Endothelial cell of umbilical vein (primary cell): ENCODE measurements at regions not wholly inside any gene's neighbourhood (a gene's known extent, or its start where the extent isn't known, plus 50 kb on each side); places are given as distances from the start of the nearest gene placed in this dataset.

Source experiments
- BruUV-seq: library from RNA; stranded (reverse); fragments of 400-500 nt; replicated peaks from 2 replicates; lab custom pipeline; 2021; lab: Mats Ljungman, UMichigan
- CTCF ChIA-PET: fragments of 300-600, 350-600 bp; sonication (Branson Sonifier 250); formaldehyde crosslinking; loops from one replicate; lab custom pipeline; 2021; ENCODE audit warnings: antibody characterized with exemption, inconsistent platforms; lab: Charles Lee
- POLR2A ChIA-PET: fragments of 300-600, 350-600 bp; sonication (Branson Sonifier 250); formaldehyde crosslinking; loops from one replicate; lab custom pipeline; 2021; ENCODE audit warnings: antibody characterized with exemption, inconsistent platforms; lab: Charles Lee
- DNase-seq: peaks from one replicate; pipeline ENCODE4 v3.0.0-alpha.2; 2011; ENCODE audit warnings: low read depth, low spot score
- FAIRE-seq: peaks from 2 replicates; lab custom pipeline; 2011; peaks lifted over from hg19 to GRCh38; lab: Jason Lieb, UNC
- H2AFZ ChIP-seq: 2 replicates; pipeline ENCODE4 v1.6.0; 2012; ENCODE audit warnings: low read depth, low read length, control low read depth, inconsistent platforms
- H3K27ac ChIP-seq: 2 replicates; pipeline ENCODE4 v1.5.1; 2011; ENCODE audit warnings: low read depth, mild to moderate bottlenecking, control low read depth, low read length, moderate library complexity; ENCODE audit not compliant: insufficient read depth
- H3K27me3 ChIP-seq, 2 experiments: 2 replicates each; pipeline versions ENCODE4 v1.6.0 to v1.6.1; 2011; ENCODE audit warnings: low read length in 2 of 2, mixed read lengths in 1 of 2; ENCODE audit not compliant: control insufficient read depth in 2 of 2, insufficient read depth in 2 of 2
- H3K36me3 ChIP-seq, 2 experiments: 2 replicates in 1 of 2; 3 replicates in 1 of 2; pipeline ENCODE4 v1.5.1; 2011; ENCODE audit warnings: low read length in 2 of 2, mild to moderate bottlenecking in 1 of 2, moderate library complexity in 1 of 2; ENCODE audit not compliant: control insufficient read depth in 2 of 2, insufficient read depth in 2 of 2; ENCODE audit errors: extremely low read depth in 1 of 2
- H3K4me1 ChIP-seq: 3 replicates; pipeline ENCODE4 v1.5.1; 2011; ENCODE audit warnings: mild to moderate bottlenecking, low read length; ENCODE audit not compliant: control insufficient read depth, insufficient read depth; ENCODE audit errors: extremely low read depth
- H3K4me2 ChIP-seq: 2 replicates; pipeline ENCODE4 v1.6.1; 2011; ENCODE audit warnings: low read length, control low read depth, mixed read lengths; ENCODE audit not compliant: insufficient read depth
- H3K4me3 ChIP-seq, 3 experiments: fragments of 200-600 bp in 1 of 3; sonication (generic), shearing (Covaris generic) in 1 of 3; replicated peaks in 1 of 3; 2 replicates each; pipeline ENCODE4 v1.5.1; 2011 to 2016; ENCODE audit warnings: control low read depth in 3 of 3, low read length in 3 of 3, mild to moderate bottlenecking in 2 of 3, inconsistent platforms in 1 of 3, low read depth in 1 of 3, moderate library complexity in 1 of 3; ENCODE audit not compliant: insufficient read depth in 1 of 3
- H3K79me2 ChIP-seq: 2 replicates; pipeline ENCODE4 v1.6.0; 2012; ENCODE audit warnings: low read length, inconsistent platforms; ENCODE audit not compliant: control insufficient read depth, insufficient read depth
- H3K9ac ChIP-seq: replicated peaks from 2 replicates; pipeline ENCODE3; 2011; ENCODE audit warnings: low read length, control low read depth; ENCODE audit not compliant: insufficient read depth; ENCODE audit errors: extremely low read depth
- H3K9me1 ChIP-seq: replicated peaks from 3 replicates; pipeline ENCODE4 v1.6.0; 2011; ENCODE audit warnings: mild to moderate bottlenecking, low read length; ENCODE audit not compliant: control insufficient read depth, insufficient read depth; ENCODE audit errors: extremely low read depth
- H3K9me3 ChIP-seq: replicated peaks from 2 replicates; pipeline ENCODE4 v1.5.1; 2012; ENCODE audit warnings: low read length, inconsistent platforms; ENCODE audit not compliant: control insufficient read depth, insufficient read depth
- H4K20me1 ChIP-seq: replicated peaks from 2 replicates; pipeline ENCODE3; 2011; ENCODE audit warnings: mild to moderate bottlenecking, low read length; ENCODE audit not compliant: control insufficient read depth, insufficient read depth; ENCODE audit errors: extremely low read depth
- CTCF ChIP-seq, 2 donors: IDR thresholded peaks; 1 replicate in 1 of 2; 2 replicates in 1 of 2; pipeline ENCODE4 v1.5.1; 2011; ENCODE audit warnings: low read length in 2 of 2, mild to moderate bottlenecking in 2 of 2, moderate library complexity in 2 of 2, control low read depth in 1 of 2, inconsistent platforms in 1 of 2, low read depth in 1 of 2; ENCODE audit not compliant: insufficient read depth in 1 of 2; ENCODE audit errors: extremely low read depth in 1 of 2
- EZH2 ChIP-seq: IDR thresholded peaks from 2 replicates; pipeline ENCODE4 v1.6.1; 2012; ENCODE audit warnings: borderline replicate concordance, low read depth, mild to moderate bottlenecking, moderate library complexity, low read length, inconsistent platforms; ENCODE audit not compliant: severe bottlenecking
- GATA2 ChIP-seq: IDR thresholded peaks from 2 replicates; pipeline ENCODE4 v1.7.0; 2011; ENCODE audit warnings: low read depth, mild to moderate bottlenecking, moderate library complexity, mixed read lengths, low read length; ENCODE audit not compliant: insufficient read length, insufficient read depth
- JUN ChIP-seq: IDR thresholded peaks from 2 replicates; pipeline ENCODE4 v1.6.1; 2011; ENCODE audit warnings: borderline replicate concordance, low read depth; ENCODE audit not compliant: insufficient read length, insufficient read depth
- POLR2A ChIP-seq: IDR thresholded peaks from 2 replicates; pipeline ENCODE4 v1.6.1; 2012; ENCODE audit warnings: low read depth, mild to moderate bottlenecking, control low read depth, low read length
- POLR2AphosphoS5 ChIP-seq: IDR thresholded peaks from 2 replicates; pipeline ENCODE4 v1.6.1; 2012; ENCODE audit warnings: low read depth, mild to moderate bottlenecking, control low read depth, low read length, moderate library complexity; ENCODE audit not compliant: insufficient read depth
- dilution Hi-C: fragments of 300-500 bp; cut with MboI; formaldehyde crosslinking; loops from one replicate; pipeline ENCODE4 v1.15.0; 2019; ENCODE audit warnings: low sequenced_read_pairs; ENCODE audit not compliant: extremely low pct_ligation_motif_present
- intact Hi-C: fragments of 100-400 bp; cut with micrococcal nuclease; formaldehyde crosslinking; loops from one replicate; pipeline ENCODE4 v1.10.0; 2022

DNA sequence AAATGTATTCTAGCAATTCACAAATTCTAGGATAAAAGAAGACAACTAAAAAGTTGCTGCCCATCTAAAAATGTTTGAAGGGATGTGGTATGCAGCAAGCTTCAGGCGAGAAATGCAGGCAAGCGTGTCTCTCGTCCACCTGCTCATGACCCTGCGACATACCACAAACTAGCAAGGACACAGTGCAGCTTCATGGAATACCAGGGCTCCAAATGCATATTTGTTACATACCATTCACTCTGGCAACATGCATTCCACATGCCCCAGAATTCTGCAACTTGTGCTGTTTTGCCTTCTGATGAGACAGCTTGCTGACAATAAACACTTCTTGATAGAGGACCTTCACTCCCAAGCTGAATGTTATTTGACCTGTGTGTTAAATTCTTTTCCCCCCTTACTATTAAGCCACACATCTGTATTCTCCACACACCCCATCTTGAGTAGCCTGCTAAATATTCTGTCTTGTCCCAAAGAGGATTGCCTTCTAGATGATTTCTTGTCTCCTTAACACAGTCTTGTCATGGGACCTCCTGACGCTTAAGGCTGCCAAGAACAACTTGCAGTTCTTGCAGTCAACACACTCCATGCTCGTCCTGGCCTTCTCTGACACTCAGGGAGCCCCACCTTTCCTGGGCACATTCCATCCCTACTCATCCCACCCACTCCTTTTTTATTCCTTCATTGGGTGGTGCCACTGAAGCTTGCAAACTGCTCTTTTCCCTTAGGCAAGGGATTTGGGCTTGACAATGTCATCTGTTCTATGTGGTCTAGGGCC, 340.5 kb downstream of the PIK3R1 start:
- POLR2A ChIA-PET, result no interaction called here
- DNase-seq (no peak), FAIRE-seq (no peak)
- CTCF ChIA-PET, result no interaction called here
- Histone ChIP-seq H3K4me2 (no peak overlapping the region), H3K79me2 (no peaks in the 10 kb centered on the region), H3K36me3 (no peaks in the 10 kb centered on the region), H3K27ac (no peak overlapping the region), H3K4me1 (no peaks in the 10 kb centered on the region), H3K9me1 (no peaks in the 10 kb centered on the region), H3K9ac (no peak overlapping the region), H3K9me3 (no peaks in the 10 kb centered on the region), H4K20me1 (no peaks in the 10 kb centered on the region), H3K27me3 (no peaks in the 10 kb centered on the region), H3K4me3 (no peak overlapping the region), H2AFZ (no peak overlapping the region)
- TF ChIP-seq POLR2AphosphoS5 (no peak), GATA2 (no peak), POLR2A (no peak), JUN (no peak), EZH2 (no peak), CTCF (IDR thresholded peaks at IDR 0.05; ENCODE audit: extremely low read depth in 1 of 2, insufficient read depth in 1 of 2, low read depth in 1 of 2, low read length in 2 of 2) (no peak)
- BruUV-seq, result no TSS peak
- dilution Hi-C loops (no loop called here), intact Hi-C loops (no loop called here)
